ENCODE measurements at regions not wholly inside any gene's neighbourhood (a gene's known extent, or its start where the extent isn't known, plus 50 kb on each side); places are given as distances from the start of the nearest gene placed in this dataset.
"Not testable (repeated sequence)": the region's sequence is repeated elsewhere in the genome, so short reads cannot be mapped to it uniquely, and the experiment has no call there.

DNA sequence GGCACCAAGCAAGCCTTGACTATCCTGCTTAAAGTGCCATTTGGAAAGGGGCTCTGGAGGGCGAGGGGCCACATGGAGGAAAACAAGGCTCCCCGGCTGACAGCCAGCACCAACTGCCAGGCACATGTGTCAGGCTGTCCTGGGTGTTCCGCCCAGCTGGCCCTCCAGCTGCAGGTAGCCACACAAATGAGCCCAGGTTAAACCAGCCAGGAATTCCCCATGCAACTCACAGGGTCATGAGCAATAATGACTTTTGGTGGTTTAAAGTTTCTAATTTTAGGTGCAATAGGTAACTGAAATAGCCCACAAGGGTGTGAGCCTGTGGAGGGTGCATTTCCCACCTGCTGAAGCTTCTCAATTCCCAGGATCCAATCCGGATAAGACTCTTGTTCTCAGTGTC lies 58.9 kb upstream of the EEF2KMT start:
- H3K9me3 ChIP-seq (ENCODE audit: control insufficient read depth, insufficient read depth, low read length); H4K91ac ChIP-seq (ENCODE audit: insufficient read depth, low read depth, low read length); H4K5ac ChIP-seq (ENCODE audit: low read depth, low read length); H3K14ac ChIP-seq (replicated peaks; ENCODE audit: low read depth, low read length); intact Hi-C loops (cut with micrococcal nuclease); H3K23ac ChIP-seq (ENCODE audit: low read depth, low read length); H2AK9ac ChIP-seq (replicated peaks; ENCODE audit: low read depth, low read length, poor library complexity); H3K79me1 ChIP-seq (ENCODE audit: low read depth in 1 of 2, low read length in 2 of 2); H3K9ac ChIP-seq (ENCODE audit: low read depth, low read length); H3K4me3 ChIP-seq (ENCODE audit: insufficient read depth, low read depth, low read length); BruUV-seq (replicated peaks); H3K4me2 ChIP-seq (ENCODE audit: low read depth, low read length); DNase-seq; H3K18ac ChIP-seq (ENCODE audit: low read depth, low read length); H2BK5ac ChIP-seq (ENCODE audit: low read depth, low read length, poor library complexity, severe bottlenecking); H4K20me1 ChIP-seq (ENCODE audit: insufficient read depth, low read length); dilution Hi-C loops (cut with HindIII; ENCODE audit: low sequenced_read_pairs, unreplicated experiment); H3K9me1 ChIP-seq (ENCODE audit: insufficient read depth, low read length); H4K8ac ChIP-seq (ENCODE audit: low read depth in 2 of 2, low read length in 2 of 2); H3K36me3 ChIP-seq (ENCODE audit: control insufficient read depth, insufficient read depth, low read length); H3K27me3 ChIP-seq (ENCODE audit: control insufficient read depth, insufficient read depth, low read length); H3K4ac ChIP-seq (ENCODE audit: low read depth, low read length); POLR2A ChIA-PET (ENCODE audit: unreplicated experiment); H2AFZ ChIP-seq (replicated peaks; ENCODE audit: low read length, poor library complexity); ATAC-seq (ENCODE audit: low read depth); H2BK20ac ChIP-seq (ENCODE audit: low read depth, low read length); CTCF ChIA-PET; H2BK120ac ChIP-seq (ENCODE audit: low read depth, low read length); H3K56ac ChIP-seq (ENCODE audit: extremely low read depth, insufficient read depth, low read length); H2AK5ac ChIP-seq (ENCODE audit: low read depth, low read length); H3K4me1 ChIP-seq (ENCODE audit: control insufficient read depth, insufficient read depth, low read length); in situ Hi-C loops (cut with MboI; ENCODE audit: low sequenced_read_pairs); H3K27ac ChIP-seq (ENCODE audit: insufficient read depth, low read length); H2BK15ac ChIP-seq (ENCODE audit: low read depth, low read length): not testable (repeated sequence)
- no CpG with 5 or more reads among the region's 4 CpGs for WGBS, 2 experiments (ENCODE audit: extremely low coverage in 2 of 2, insufficient read length in 1 of 2)

DNA sequence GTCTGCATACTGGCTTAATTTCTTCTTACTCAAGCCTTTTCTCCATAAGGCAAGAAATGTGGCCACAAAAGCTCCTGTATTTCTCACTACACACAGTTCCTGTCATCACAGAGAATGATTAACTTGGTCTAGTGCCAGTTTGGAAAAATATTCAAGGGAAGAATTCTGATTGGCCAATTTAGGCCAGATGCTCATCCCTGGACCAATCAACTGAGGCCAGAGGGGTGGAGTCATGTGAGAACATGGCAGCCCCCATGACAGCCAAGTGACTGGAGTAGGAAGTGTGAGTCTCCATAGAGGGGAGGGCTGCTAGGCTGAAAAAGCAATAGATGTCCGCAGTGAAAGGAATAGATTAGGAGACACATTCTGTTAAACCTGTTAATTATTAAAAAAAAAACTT lies 56.4 kb upstream of the EEF2KMT start:
- dilution Hi-C loops (cut with HindIII; ENCODE audit: low sequenced_read_pairs, unreplicated experiment); H3K27me3 ChIP-seq (ENCODE audit: control insufficient read depth, insufficient read depth, low read length); H3K18ac ChIP-seq (ENCODE audit: low read depth, low read length); H3K9me3 ChIP-seq (ENCODE audit: control insufficient read depth, insufficient read depth, low read length); H2BK20ac ChIP-seq (ENCODE audit: low read depth, low read length); H2AK9ac ChIP-seq (replicated peaks; ENCODE audit: low read depth, low read length, poor library complexity); H3K4me3 ChIP-seq (ENCODE audit: insufficient read depth, low read depth, low read length); H3K9me1 ChIP-seq (ENCODE audit: insufficient read depth, low read length); H3K56ac ChIP-seq (ENCODE audit: extremely low read depth, insufficient read depth, low read length); H4K20me1 ChIP-seq (ENCODE audit: insufficient read depth, low read length); H3K36me3 ChIP-seq (ENCODE audit: control insufficient read depth, insufficient read depth, low read length); ATAC-seq (ENCODE audit: low read depth); intact Hi-C loops (cut with micrococcal nuclease); H3K4me1 ChIP-seq (ENCODE audit: control insufficient read depth, insufficient read depth, low read length); H3K14ac ChIP-seq (replicated peaks; ENCODE audit: low read depth, low read length); in situ Hi-C loops (cut with MboI; ENCODE audit: low sequenced_read_pairs); CTCF ChIA-PET; H3K27ac ChIP-seq (ENCODE audit: insufficient read depth, low read length); H2AK5ac ChIP-seq (ENCODE audit: low read depth, low read length); H2BK15ac ChIP-seq (ENCODE audit: low read depth, low read length); H2BK120ac ChIP-seq (ENCODE audit: low read depth, low read length); POLR2A ChIA-PET (ENCODE audit: unreplicated experiment); H4K8ac ChIP-seq (ENCODE audit: low read depth in 2 of 2, low read length in 2 of 2); H2BK5ac ChIP-seq (ENCODE audit: low read depth, low read length, poor library complexity, severe bottlenecking); H3K23ac ChIP-seq (ENCODE audit: low read depth, low read length); BruUV-seq (replicated peaks); H3K4ac ChIP-seq (ENCODE audit: low read depth, low read length); H4K5ac ChIP-seq (ENCODE audit: low read depth, low read length); H3K9ac ChIP-seq (ENCODE audit: low read depth, low read length); H2AFZ ChIP-seq (replicated peaks; ENCODE audit: low read length, poor library complexity); H3K79me1 ChIP-seq (ENCODE audit: low read depth in 1 of 2, low read length in 2 of 2); H3K4me2 ChIP-seq (ENCODE audit: low read depth, low read length); DNase-seq; H4K91ac ChIP-seq (ENCODE audit: insufficient read depth, low read depth, low read length): not testable (repeated sequence)
- no CpG with 5 or more reads among the region's 1 CpG for WGBS, 2 experiments (ENCODE audit: extremely low coverage in 2 of 2, insufficient read length in 1 of 2)
